ENCODE measurements at regions not wholly inside any gene's neighbourhood (a gene's known extent, or its start where the extent isn't known, plus 50 kb on each side); places are given as distances from the start of the nearest gene placed in this dataset.

DNA sequence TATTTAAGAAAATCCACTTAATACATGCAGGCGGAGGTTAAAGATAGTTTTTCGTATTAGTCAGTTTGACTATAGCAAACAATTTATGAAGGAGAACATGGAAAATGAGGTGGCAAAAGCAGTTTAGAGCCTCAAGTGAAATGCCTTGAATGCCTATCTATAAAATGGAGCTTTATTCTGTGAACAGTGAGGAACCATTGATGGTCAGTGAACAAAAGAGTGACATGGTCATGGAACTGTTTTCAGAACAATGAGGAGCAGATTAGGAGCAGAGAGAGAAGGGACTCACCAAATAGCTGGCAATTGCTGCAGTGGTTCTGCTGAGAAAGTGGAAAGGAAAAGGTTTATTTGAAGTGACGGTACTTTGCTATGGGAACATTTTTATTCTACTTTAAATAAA lies 299.8 kb downstream of the DUSP10 start:
- TF ChIP-seq, protein P1, sequence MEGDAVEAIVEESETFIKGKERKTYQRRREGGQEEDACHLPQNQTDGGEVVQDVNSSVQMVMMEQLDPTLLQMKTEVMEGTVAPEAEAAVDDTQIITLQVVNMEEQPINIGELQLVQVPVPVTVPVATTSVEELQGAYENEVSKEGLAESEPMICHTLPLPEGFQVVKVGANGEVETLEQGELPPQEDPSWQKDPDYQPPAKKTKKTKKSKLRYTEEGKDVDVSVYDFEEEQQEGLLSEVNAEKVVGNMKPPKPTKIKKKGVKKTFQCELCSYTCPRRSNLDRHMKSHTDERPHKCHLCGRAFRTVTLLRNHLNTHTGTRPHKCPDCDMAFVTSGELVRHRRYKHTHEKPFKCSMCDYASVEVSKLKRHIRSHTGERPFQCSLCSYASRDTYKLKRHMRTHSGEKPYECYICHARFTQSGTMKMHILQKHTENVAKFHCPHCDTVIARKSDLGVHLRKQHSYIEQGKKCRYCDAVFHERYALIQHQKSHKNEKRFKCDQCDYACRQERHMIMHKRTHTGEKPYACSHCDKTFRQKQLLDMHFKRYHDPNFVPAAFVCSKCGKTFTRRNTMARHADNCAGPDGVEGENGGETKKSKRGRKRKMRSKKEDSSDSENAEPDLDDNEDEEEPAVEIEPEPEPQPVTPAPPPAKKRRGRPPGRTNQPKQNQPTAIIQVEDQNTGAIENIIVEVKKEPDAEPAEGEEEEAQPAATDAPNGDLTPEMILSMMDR (IDR thresholded peaks at IDR 0.05): no peak
- TF ChIP-seq POLR2A (IDR thresholded peaks at IDR 0.05): no peak

All from Peyer's patch (tissue), 4 donors.